BJ (cell line): ENCODE measurements at regions not wholly inside any gene's neighbourhood (a gene's known extent, or its start where the extent isn't known, plus 50 kb on each side); places are given as distances from the start of the nearest gene placed in this dataset.

ENCODE experiments used
- CTCF ChIA-PET: fragments of 350-600 bp; formaldehyde crosslinking; extraction: SDS; loops from one replicate; lab custom pipeline; 2021; ENCODE audit warnings: antibody characterized with exemption, inconsistent platforms; lab: Yijun Ruan, JAX
- POLR2A ChIA-PET: fragments of 300-600 bp; sonication (Branson Sonifier 250); formaldehyde crosslinking; extraction: SDS; loops from one replicate; lab custom pipeline; 2021; ENCODE audit warnings: antibody characterized with exemption; lab: Charles Lee
- DNase-seq: peaks from one replicate; pipeline ENCODE4 v3.0.0-alpha.2; 2011; ENCODE audit warnings: low read depth
- H3K27me3 ChIP-seq: 2 replicates; pipeline ENCODE4 v1.6.0; 2011; ENCODE audit warnings: low read length; ENCODE audit not compliant: control insufficient read depth, insufficient read depth
- H3K36me3 ChIP-seq: 2 replicates; pipeline ENCODE4 v1.5.1; 2011; ENCODE audit warnings: low read length; ENCODE audit not compliant: control insufficient read depth, insufficient read depth
- H3K4me3 ChIP-seq: 2 replicates; pipeline ENCODE4 v1.5.1; 2011; ENCODE audit warnings: low read depth, mild to moderate bottlenecking, control low read depth, low read length
- TF ChIP-seq, protein P1 (sequence below): IDR thresholded peaks from 2 replicates; pipeline ENCODE4 v1.5.1; 2011; ENCODE audit warnings: low read depth, mild to moderate bottlenecking, control low read depth, inconsistent platforms, low read length, moderate library complexity; ENCODE audit not compliant: insufficient read depth

DNA sequence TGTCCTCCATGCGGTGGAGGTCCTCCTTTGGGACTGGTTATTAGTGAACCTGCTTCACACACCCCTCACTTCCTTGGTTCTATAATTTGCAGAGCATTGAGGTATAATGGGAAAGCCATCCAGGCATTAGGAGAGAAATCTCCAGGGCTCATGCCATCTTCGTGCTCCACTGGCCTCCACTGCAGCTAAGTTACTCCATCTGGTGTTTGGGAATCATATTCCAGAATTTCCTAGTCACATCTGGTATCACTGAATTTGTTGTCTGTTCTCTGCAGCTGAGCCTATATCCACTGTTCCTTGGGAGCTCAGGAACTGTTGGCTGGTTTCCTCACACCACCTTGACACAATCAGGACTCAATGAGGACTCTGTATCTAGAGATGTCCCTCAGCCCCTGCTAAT, 173.0 kb upstream of the TSHZ2 start:
- TF ChIP-seq, protein P1, sequence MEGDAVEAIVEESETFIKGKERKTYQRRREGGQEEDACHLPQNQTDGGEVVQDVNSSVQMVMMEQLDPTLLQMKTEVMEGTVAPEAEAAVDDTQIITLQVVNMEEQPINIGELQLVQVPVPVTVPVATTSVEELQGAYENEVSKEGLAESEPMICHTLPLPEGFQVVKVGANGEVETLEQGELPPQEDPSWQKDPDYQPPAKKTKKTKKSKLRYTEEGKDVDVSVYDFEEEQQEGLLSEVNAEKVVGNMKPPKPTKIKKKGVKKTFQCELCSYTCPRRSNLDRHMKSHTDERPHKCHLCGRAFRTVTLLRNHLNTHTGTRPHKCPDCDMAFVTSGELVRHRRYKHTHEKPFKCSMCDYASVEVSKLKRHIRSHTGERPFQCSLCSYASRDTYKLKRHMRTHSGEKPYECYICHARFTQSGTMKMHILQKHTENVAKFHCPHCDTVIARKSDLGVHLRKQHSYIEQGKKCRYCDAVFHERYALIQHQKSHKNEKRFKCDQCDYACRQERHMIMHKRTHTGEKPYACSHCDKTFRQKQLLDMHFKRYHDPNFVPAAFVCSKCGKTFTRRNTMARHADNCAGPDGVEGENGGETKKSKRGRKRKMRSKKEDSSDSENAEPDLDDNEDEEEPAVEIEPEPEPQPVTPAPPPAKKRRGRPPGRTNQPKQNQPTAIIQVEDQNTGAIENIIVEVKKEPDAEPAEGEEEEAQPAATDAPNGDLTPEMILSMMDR, result no peak
- H3K36me3 ChIP-seq, result no peaks in the 10 kb centered on the region
- CTCF ChIA-PET, result no interaction called here
- POLR2A ChIA-PET, result no interaction called here
- no peak overlapping the region for H3K4me3 ChIP-seq
- no peak for DNase-seq
- H3K27me3 ChIP-seq, result no peaks in the 10 kb centered on the region

DNA sequence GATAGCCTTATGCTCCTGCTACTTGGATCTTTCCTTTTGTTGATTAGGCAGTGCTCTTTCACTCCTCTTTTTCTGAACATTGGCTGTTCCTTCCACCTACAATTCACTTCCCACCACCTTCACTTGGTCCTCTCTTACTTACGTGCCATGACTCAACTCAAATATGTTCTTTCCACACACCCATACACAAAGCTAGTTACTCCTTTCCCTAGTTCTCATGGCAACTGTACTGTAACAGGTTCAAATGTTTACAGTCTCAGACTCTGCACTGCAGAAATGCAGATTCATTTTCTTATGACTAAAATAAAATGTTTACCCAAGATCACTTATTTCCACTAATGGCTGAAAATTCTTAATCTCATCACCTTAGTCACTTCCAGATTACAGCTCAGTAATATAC, 174.0 kb upstream of the TSHZ2 start:
- H3K4me3 ChIP-seq, result no peak overlapping the region
- TF ChIP-seq, protein P1, result no peak
- no peak for DNase-seq
- H3K27me3 ChIP-seq, result no peaks in the 10 kb centered on the region
- H3K36me3 ChIP-seq, result no peaks in the 10 kb centered on the region
- CTCF ChIA-PET, result interaction anchor here (0.8 kb wide), 1 partner anchor 486 kb away, joined by 3 read pairs; no protein-coding TSS in a partner anchor
- POLR2A ChIA-PET, result no interaction called here

DNA sequence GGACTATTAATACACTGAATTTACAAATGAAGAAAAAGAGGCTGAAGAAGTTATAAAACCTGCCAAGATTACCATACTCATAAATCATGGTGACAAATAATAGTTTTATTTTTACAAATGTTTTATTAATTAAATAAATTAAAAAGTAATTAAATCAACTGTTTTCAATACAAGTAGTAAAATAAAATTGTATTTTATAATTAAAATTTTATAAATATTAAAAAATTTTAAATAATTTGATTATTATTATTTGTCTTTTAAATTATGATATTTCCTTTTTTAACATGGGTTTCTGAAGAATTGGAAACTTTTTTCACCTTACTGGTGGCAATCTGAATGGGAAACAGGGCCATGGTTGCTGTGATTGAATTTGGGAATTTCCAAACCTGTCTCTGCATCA, 177.3 kb upstream of the TSHZ2 start:
- Histone ChIP-seq H3K36me3 (no peaks in the 10 kb centered on the region), H3K27me3 (no peaks in the 10 kb centered on the region), H3K4me3 (no peak overlapping the region)
- TF ChIP-seq, protein P1, result no peak
- POLR2A ChIA-PET, result no interaction called here
- DNase-seq, result no peak
- CTCF ChIA-PET, result no interaction called here

DNA sequence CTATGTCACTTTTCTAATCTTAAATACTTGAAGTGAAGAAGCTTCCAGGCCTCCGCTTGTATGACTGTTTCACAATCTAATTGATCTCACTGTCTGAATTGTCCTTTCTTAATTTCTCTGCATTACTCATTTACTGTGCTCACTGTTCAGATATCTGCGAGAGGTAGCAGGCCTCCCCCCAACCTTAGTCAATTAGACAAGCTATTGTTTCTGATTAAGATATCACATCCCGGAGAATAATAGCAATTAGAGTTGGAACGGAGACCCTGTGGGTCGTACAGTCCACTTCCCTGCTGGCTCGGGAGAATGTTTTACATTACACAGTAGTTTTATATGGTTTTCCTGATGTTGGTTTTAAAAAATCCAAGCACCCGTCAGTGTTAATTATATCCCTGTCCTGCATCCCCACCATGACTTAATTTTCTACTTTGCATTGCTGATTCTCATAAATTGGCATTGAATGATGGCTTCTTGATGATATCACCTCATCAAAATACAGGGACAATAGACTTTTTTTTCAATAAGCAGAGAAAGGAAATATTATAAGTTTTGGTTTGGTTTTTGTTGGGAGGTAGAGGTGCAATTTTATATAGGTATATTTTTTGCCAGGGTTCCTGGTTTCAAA, 178.7 kb upstream of the TSHZ2 start:
- no peak overlapping the region for H3K4me3 ChIP-seq
- TF ChIP-seq, protein P1, result no peak
- H3K27me3 ChIP-seq, result no peaks in the 10 kb centered on the region
- CTCF ChIA-PET, result interaction anchor here (0.8 kb wide), 1 partner anchor 10 kb away, joined by 3 read pairs; no protein-coding TSS in a partner anchor
- POLR2A ChIA-PET, result no interaction called here
- DNase-seq, result no peak
- no peaks in the 10 kb centered on the region for H3K36me3 ChIP-seq

DNA sequence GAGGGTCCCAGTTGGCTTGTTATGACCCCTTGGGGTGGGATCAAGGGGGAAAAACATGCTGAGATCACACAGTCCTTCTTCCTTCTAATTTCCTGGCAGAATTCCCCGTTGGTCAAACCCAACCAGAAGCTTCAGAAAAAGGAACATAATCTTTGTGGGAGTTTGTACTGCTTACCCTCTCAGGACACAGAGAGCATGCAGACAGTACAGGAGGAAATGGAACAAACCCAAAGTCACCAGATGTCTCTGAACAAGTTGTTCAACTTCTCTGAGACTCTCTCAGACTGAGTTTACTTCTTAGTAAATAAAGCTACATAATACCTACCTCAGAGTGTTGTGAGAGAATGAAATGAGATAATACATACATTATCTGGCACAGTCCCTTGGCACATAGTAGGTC, 181.1 kb upstream of the TSHZ2 start:
- Histone ChIP-seq H3K4me3 (no peak overlapping the region), H3K36me3 (no peaks in the 10 kb centered on the region), H3K27me3 (no peaks in the 10 kb centered on the region)
- POLR2A ChIA-PET, result no interaction called here
- CTCF ChIA-PET, result no interaction called here
- TF ChIP-seq, protein P1, result no peak
- no peak for DNase-seq
